DND-41 (cell line): ENCODE measurements at regions not wholly inside any gene's neighbourhood (a gene's known extent, or its start where the extent isn't known, plus 50 kb on each side); places are given as distances from the start of the nearest gene placed in this dataset.

Experiments
- EZH2 ChIP-seq: IDR thresholded peaks from 3 replicates; pipeline ENCODE4 v1.6.1; 2012; ENCODE audit warnings: borderline replicate concordance, low read depth, mild to moderate bottlenecking, moderate library complexity, low read length, inconsistent platforms; ENCODE audit not compliant: severe bottlenecking
- TF ChIP-seq, protein P1 (sequence below): IDR thresholded peaks from 2 replicates; pipeline ENCODE4 v1.5.1; 2012; ENCODE audit warnings: borderline replicate concordance, low read length, moderate library complexity, mild to moderate bottlenecking; ENCODE audit not compliant: poor library complexity, severe bottlenecking; ENCODE audit errors: extremely low read depth

- TF ChIP-seq EZH2: no peak
- TF ChIP-seq, protein P1, sequence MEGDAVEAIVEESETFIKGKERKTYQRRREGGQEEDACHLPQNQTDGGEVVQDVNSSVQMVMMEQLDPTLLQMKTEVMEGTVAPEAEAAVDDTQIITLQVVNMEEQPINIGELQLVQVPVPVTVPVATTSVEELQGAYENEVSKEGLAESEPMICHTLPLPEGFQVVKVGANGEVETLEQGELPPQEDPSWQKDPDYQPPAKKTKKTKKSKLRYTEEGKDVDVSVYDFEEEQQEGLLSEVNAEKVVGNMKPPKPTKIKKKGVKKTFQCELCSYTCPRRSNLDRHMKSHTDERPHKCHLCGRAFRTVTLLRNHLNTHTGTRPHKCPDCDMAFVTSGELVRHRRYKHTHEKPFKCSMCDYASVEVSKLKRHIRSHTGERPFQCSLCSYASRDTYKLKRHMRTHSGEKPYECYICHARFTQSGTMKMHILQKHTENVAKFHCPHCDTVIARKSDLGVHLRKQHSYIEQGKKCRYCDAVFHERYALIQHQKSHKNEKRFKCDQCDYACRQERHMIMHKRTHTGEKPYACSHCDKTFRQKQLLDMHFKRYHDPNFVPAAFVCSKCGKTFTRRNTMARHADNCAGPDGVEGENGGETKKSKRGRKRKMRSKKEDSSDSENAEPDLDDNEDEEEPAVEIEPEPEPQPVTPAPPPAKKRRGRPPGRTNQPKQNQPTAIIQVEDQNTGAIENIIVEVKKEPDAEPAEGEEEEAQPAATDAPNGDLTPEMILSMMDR: no peak
Observed at GRCh38 chr17:37842401-37842800, 81.8 kb upstream of the TBC1D3K start.
